ENCODE measurements at regions not wholly inside any gene's neighbourhood (a gene's known extent, or its start where the extent isn't known, plus 50 kb on each side); places are given as distances from the start of the nearest gene placed in this dataset.

- Histone ChIP-seq H2AFZ (ENCODE audit: low read depth, low read length) (no peak overlapping the region), H3K4me3 (ENCODE audit: low read length) (no peak overlapping the region), H3K27me3 (ENCODE audit: insufficient read depth, low read length) (no peaks in the 10 kb centered on the region), H3K36me3 (ENCODE audit: insufficient read depth, low read length) (no peaks in the 10 kb centered on the region), H3K9me3 (ENCODE audit: low read length) (no peaks in the 10 kb centered on the region), H3K4me1 (ENCODE audit: insufficient read depth, low read length) (no peaks in the 10 kb centered on the region)
Measured at GRCh38 chr5:155430192-155430591, 416.6 kb downstream of the KIF4B start.

GRCh38 chr5:155434267-155434666 is 420.7 kb downstream of the KIF4B start:
- H2AFZ ChIP-seq (ENCODE audit: low read depth, low read length), result no peak overlapping the region
- H3K4me1 ChIP-seq (ENCODE audit: insufficient read depth, low read length), result no peaks in the 10 kb centered on the region
- no peaks in the 10 kb centered on the region for H3K27me3 ChIP-seq (ENCODE audit: insufficient read depth, low read length)
- no peak overlapping the region for H3K4me3 ChIP-seq (ENCODE audit: low read length)
- no peaks in the 10 kb centered on the region for H3K9me3 ChIP-seq (ENCODE audit: low read length)
- H3K36me3 ChIP-seq (ENCODE audit: insufficient read depth, low read length), result no peaks in the 10 kb centered on the region

GRCh38 chr5:155434681-155435080 is 421.1 kb downstream of the KIF4B start:
- Histone ChIP-seq H3K4me1 (ENCODE audit: insufficient read depth, low read length) (no peaks in the 10 kb centered on the region), H3K27me3 (ENCODE audit: insufficient read depth, low read length) (no peaks in the 10 kb centered on the region), H3K36me3 (ENCODE audit: insufficient read depth, low read length) (no peaks in the 10 kb centered on the region), H2AFZ (ENCODE audit: low read depth, low read length) (no peak overlapping the region), H3K9me3 (ENCODE audit: low read length) (no peaks in the 10 kb centered on the region), H3K4me3 (ENCODE audit: low read length) (no peak overlapping the region)

GRCh38 chr5:155441849-155442248 is 428.3 kb downstream of the KIF4B start:
- Histone ChIP-seq H3K9me3 (ENCODE audit: low read length) (no peaks in the 10 kb centered on the region), H3K36me3 (ENCODE audit: insufficient read depth, low read length) (no peaks in the 10 kb centered on the region), H3K27me3 (ENCODE audit: insufficient read depth, low read length) (no peaks in the 10 kb centered on the region), H2AFZ (ENCODE audit: low read depth, low read length) (no peak overlapping the region), H3K4me1 (ENCODE audit: insufficient read depth, low read length) (no peaks in the 10 kb centered on the region), H3K4me3 (ENCODE audit: low read length) (no peak overlapping the region)

- H3K36me3 ChIP-seq (ENCODE audit: insufficient read depth, low read length), result no peaks in the 10 kb centered on the region
- H2AFZ ChIP-seq (ENCODE audit: low read depth, low read length), result no peak overlapping the region
- H3K9me3 ChIP-seq (ENCODE audit: low read length), result no peaks in the 10 kb centered on the region
- no peaks in the 10 kb centered on the region for H3K27me3 ChIP-seq (ENCODE audit: insufficient read depth, low read length)
- H3K4me3 ChIP-seq (ENCODE audit: low read length), result no peak overlapping the region
- no peaks in the 10 kb centered on the region for H3K4me1 ChIP-seq (ENCODE audit: insufficient read depth, low read length)
Measured at GRCh38 chr5:155451106-155451505, 437.6 kb downstream of the KIF4B start.

GRCh38 chr5:155455791-155456514 is 442.4 kb downstream of the KIF4B start:
- no peak overlapping the region for H3K4me3 ChIP-seq (ENCODE audit: low read length)
- H3K4me1 ChIP-seq (ENCODE audit: insufficient read depth, low read length), result no peaks in the 10 kb centered on the region
- H2AFZ ChIP-seq (ENCODE audit: low read depth, low read length), result no peak overlapping the region
- H3K36me3 ChIP-seq (ENCODE audit: insufficient read depth, low read length), result no peaks in the 10 kb centered on the region
- H3K9me3 ChIP-seq (ENCODE audit: low read length), result no peaks in the 10 kb centered on the region
- no peaks in the 10 kb centered on the region for H3K27me3 ChIP-seq (ENCODE audit: insufficient read depth, low read length)

- no peaks in the 10 kb centered on the region for H3K4me1 ChIP-seq (ENCODE audit: insufficient read depth, low read length)
- no peak overlapping the region for H3K4me3 ChIP-seq (ENCODE audit: low read length)
- H3K9me3 ChIP-seq (ENCODE audit: low read length), result no peaks in the 10 kb centered on the region
- H3K36me3 ChIP-seq (ENCODE audit: insufficient read depth, low read length), result no peaks in the 10 kb centered on the region
- no peak overlapping the region for H2AFZ ChIP-seq (ENCODE audit: low read depth, low read length)
- no peaks in the 10 kb centered on the region for H3K27me3 ChIP-seq (ENCODE audit: insufficient read depth, low read length)
Measured at GRCh38 chr5:155459889-155460500, 446.4 kb downstream of the KIF4B start.

GRCh38 chr5:155460501-155460931 is 447.0 kb downstream of the KIF4B start:
- H3K27me3 ChIP-seq (ENCODE audit: insufficient read depth, low read length), result no peaks in the 10 kb centered on the region
- no peaks in the 10 kb centered on the region for H3K9me3 ChIP-seq (ENCODE audit: low read length)
- H3K4me1 ChIP-seq (ENCODE audit: insufficient read depth, low read length), result no peaks in the 10 kb centered on the region
- no peaks in the 10 kb centered on the region for H3K36me3 ChIP-seq (ENCODE audit: insufficient read depth, low read length)
- H3K4me3 ChIP-seq (ENCODE audit: low read length), result no peak overlapping the region
- no peak overlapping the region for H2AFZ ChIP-seq (ENCODE audit: low read depth, low read length)

- H3K9me3 ChIP-seq (ENCODE audit: low read length), result no peaks in the 10 kb centered on the region
- no peak overlapping the region for H2AFZ ChIP-seq (ENCODE audit: low read depth, low read length)
- no peak overlapping the region for H3K4me3 ChIP-seq (ENCODE audit: low read length)
- H3K36me3 ChIP-seq (ENCODE audit: insufficient read depth, low read length), result no peaks in the 10 kb centered on the region
- no peaks in the 10 kb centered on the region for H3K4me1 ChIP-seq (ENCODE audit: insufficient read depth, low read length)
- no peaks in the 10 kb centered on the region for H3K27me3 ChIP-seq (ENCODE audit: insufficient read depth, low read length)
Measured at GRCh38 chr5:155461304-155461703, 447.7 kb downstream of the KIF4B start.

- no peaks in the 10 kb centered on the region for H3K36me3 ChIP-seq (ENCODE audit: insufficient read depth, low read length)
- H3K9me3 ChIP-seq (ENCODE audit: low read length), result no peaks in the 10 kb centered on the region
- H3K4me3 ChIP-seq (ENCODE audit: low read length), result no peak overlapping the region
- no peaks in the 10 kb centered on the region for H3K27me3 ChIP-seq (ENCODE audit: insufficient read depth, low read length)
- no peak overlapping the region for H2AFZ ChIP-seq (ENCODE audit: low read depth, low read length)
- H3K4me1 ChIP-seq (ENCODE audit: insufficient read depth, low read length), result no peaks in the 10 kb centered on the region
Measured at GRCh38 chr5:155466851-155467250, 453.3 kb downstream of the KIF4B start.

GRCh38 chr5:155471027-155471426 is 457.5 kb downstream of the KIF4B start:
- no peaks in the 10 kb centered on the region for H3K4me1 ChIP-seq (ENCODE audit: insufficient read depth, low read length)
- no peak overlapping the region for H2AFZ ChIP-seq (ENCODE audit: low read depth, low read length)
- no peaks in the 10 kb centered on the region for H3K27me3 ChIP-seq (ENCODE audit: insufficient read depth, low read length)
- no peak overlapping the region for H3K4me3 ChIP-seq (ENCODE audit: low read length)
- H3K9me3 ChIP-seq (ENCODE audit: low read length), result no peaks in the 10 kb centered on the region
- no peaks in the 10 kb centered on the region for H3K36me3 ChIP-seq (ENCODE audit: insufficient read depth, low read length)

- Histone ChIP-seq H3K36me3 (ENCODE audit: insufficient read depth, low read length) (no peaks in the 10 kb centered on the region), H3K4me1 (ENCODE audit: insufficient read depth, low read length) (no peaks in the 10 kb centered on the region), H3K4me3 (ENCODE audit: low read length) (no peak overlapping the region), H2AFZ (ENCODE audit: low read depth, low read length) (no peak overlapping the region), H3K9me3 (ENCODE audit: low read length) (no peaks in the 10 kb centered on the region), H3K27me3 (ENCODE audit: insufficient read depth, low read length) (no peaks in the 10 kb centered on the region)
Measured at GRCh38 chr5:155472780-155473179, 459.2 kb downstream of the KIF4B start.

- Histone ChIP-seq H3K27me3 (ENCODE audit: insufficient read depth, low read length) (no peaks in the 10 kb centered on the region), H3K4me1 (ENCODE audit: insufficient read depth, low read length) (no peaks in the 10 kb centered on the region), H3K4me3 (ENCODE audit: low read length) (no peak overlapping the region), H3K9me3 (ENCODE audit: low read length) (no peaks in the 10 kb centered on the region), H3K36me3 (ENCODE audit: insufficient read depth, low read length) (no peaks in the 10 kb centered on the region), H2AFZ (ENCODE audit: low read depth, low read length) (no peak overlapping the region)
Measured at GRCh38 chr5:155475318-155475717, 461.8 kb downstream of the KIF4B start.

GRCh38 chr5:155480731-155481131 is 467.2 kb downstream of the KIF4B start:
- Histone ChIP-seq H3K9me3 (ENCODE audit: low read length) (no peaks in the 10 kb centered on the region), H3K27me3 (ENCODE audit: insufficient read depth, low read length) (no peaks in the 10 kb centered on the region), H2AFZ (ENCODE audit: low read depth, low read length) (no peak overlapping the region), H3K36me3 (ENCODE audit: insufficient read depth, low read length) (no peaks in the 10 kb centered on the region), H3K4me1 (ENCODE audit: insufficient read depth, low read length) (no peaks in the 10 kb centered on the region), H3K4me3 (ENCODE audit: low read length) (no peak overlapping the region)
